KBM-7 (cell line): ENCODE measurements at regions not wholly inside any gene's neighbourhood (a gene's known extent, or its start where the extent isn't known, plus 50 kb on each side); places are given as distances from the start of the nearest gene placed in this dataset.
"Not testable (repeated sequence)": the region's sequence is repeated elsewhere in the genome, so short reads cannot be mapped to it uniquely, and the experiment has no call there.

Experiments
- DNase-seq: peaks from one replicate; pipeline ENCODE4 v3.0.0-alpha.2; 2015
- in situ Hi-C: fragments of 300-500 bp; cut with MboI; formaldehyde crosslinking; loops from 2 replicates; pipeline ENCODE4 v1.14.3; 2020; ENCODE audit warnings: low sequenced_read_pairs, low pct_unique_long_range_greater_than_20kb, mixed read lengths

DNA sequence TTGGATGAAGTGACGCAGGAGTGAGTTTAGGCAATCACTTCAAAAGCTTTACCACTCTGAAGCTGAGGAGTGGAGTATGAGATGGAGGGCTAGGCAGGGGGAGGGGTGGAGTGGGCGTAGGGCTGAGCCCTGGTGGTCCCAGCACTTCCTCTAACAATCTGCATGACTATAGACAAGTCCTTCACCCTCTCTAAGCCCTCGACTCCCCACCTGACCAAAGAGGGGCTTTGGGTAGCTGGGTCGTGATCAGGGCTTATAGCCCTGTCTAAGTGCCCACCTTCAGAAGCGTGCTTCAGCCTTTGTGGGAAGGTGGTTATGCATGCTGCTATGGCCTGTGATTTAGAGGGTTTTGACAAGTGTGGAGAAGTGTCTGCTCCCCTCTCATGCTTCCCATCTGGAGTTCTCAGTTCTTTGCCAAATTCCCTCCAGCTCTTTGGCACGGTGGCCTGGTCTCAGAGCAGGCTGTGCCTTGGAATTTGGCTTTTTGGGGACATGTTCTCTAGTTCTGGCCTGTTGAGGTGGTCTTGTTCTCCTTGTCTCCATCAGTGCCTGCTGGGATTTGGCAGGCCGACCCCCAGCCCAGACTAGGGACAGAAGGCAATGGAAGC is 53.0 kb downstream of the ACTBL2 start:
- DNase-seq = no peak
- in situ Hi-C loops = no loop called here

DNA sequence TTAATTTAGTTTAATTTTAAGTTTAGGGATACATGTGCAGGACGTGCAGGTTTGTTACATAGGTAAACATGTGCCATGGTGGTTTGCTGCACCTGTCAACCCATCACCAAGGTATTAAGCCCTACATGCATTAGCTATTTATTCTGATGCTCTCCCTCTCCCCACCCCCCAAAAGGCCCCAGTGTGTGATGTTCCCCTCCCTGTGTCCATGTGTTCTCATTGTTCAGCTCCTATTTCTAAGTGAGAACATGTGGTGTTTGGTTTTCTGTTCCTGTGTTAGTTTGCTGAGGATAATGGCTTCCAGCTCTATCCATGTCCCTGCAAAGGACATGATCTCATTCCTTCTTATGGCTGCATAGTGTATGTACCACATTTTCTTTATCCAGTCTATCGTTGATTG is 53.6 kb downstream of the ACTBL2 start:
- in situ Hi-C loops = not testable (repeated sequence)

DNA sequence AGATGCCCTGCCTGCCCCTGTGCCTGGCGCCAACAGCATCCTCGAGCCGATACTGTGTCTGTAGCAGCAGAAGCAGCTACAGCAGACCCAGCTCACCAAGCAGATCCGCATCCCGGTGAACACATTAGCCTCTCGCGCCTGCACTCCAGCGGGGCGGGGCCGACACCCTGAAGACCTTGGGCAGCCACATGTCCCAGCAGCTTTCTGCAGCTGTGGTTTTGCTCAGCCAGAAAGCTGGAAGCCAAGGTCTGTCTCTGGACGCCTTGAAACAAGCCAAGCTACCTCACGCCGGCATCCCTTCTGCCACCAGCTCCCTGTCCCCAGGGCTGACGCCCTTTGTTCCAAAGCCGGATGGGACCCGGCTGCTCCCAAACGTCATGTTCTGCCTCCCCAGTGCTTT is 59.6 kb downstream of the ACTBL2 start:
- no peak for DNase-seq
- in situ Hi-C loops = no loop called here

More for the DNA sequence above, 53.6 kb downstream of the ACTBL2 start:
- not testable (repeated sequence) for DNase-seq

DNA sequence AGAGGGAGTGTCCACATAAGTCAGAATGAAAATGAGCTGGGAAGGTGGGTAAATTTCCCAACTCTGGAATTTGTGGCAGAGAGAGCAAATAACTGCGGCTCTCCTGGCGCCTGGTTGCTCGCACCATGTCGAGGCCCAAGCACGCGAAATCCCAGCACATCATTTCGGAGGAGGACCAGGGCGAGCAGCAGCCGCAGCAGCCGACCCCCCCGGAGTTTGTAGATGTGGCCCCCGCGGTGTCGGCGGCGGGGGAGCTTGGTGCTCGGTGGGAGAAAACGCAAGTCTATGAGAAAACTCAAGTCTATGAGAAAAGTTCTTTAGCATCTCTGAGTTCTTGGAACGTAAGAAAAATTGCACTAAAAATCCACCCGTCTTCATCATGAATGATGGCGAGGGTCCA is 60.3 kb downstream of the ACTBL2 start:
- no peak for DNase-seq
- in situ Hi-C loops = no loop called here

DNA sequence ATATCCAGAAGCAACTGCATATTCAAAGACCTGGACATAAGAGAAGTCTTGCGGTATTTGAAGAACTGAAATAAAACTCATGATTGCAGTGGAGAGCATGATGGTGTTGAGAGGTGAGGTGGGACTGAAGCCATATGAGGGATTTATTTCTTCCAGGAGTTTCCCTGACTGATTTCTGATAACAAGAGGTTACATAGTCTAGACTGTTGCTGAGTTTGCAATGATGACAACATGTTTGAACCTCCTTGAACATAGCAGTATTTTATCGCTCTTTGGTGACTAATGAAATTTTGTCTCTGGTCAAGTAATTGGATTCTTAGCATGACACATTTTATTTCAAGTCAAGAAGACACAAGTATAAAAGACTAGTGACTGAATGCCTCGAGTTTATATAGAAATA is 61.8 kb downstream of the ACTBL2 start:
- DNase-seq = no peak
- in situ Hi-C loops = no loop called here

DNA sequence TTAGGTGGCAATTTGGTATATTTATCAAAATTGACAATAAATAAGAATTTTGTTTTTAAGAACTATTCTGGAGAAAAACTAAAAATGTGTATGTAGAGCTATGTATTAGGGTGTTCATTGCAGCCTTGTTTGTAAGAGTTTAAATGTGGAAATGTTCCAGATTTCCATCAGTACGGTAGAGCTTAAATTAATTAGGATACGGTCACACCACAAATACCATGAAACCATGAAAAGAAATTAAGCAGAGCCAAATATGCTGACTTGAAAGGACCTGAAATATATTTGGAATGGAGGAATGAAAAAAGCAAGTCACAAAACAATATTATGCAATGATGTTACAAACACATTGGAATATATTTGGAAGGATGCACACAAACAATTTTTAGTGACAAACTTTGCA is 64.6 kb downstream of the ACTBL2 start:
- in situ Hi-C loops = no loop called here
- no peak for DNase-seq

DNA sequence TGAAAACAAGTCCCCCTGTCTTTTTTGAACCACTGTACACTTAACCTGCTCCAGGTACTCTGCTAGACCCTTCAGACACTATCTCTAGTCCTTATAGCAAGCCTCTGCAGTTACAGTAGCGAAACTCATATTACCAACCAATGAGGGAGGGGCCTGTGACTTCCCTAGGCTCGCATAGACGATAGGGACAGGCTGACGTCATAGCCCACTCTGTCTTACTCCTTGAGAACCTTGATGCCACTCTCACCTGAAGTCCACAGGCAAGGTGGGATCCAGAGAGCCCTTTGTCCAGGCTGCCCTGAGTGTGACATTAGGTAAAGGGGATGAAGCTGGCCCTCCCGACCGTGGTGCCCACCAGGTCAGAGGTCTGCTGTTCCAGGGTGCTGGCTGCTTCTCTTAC is 65.3 kb downstream of the ACTBL2 start:
- in situ Hi-C loops = no loop called here

DNA sequence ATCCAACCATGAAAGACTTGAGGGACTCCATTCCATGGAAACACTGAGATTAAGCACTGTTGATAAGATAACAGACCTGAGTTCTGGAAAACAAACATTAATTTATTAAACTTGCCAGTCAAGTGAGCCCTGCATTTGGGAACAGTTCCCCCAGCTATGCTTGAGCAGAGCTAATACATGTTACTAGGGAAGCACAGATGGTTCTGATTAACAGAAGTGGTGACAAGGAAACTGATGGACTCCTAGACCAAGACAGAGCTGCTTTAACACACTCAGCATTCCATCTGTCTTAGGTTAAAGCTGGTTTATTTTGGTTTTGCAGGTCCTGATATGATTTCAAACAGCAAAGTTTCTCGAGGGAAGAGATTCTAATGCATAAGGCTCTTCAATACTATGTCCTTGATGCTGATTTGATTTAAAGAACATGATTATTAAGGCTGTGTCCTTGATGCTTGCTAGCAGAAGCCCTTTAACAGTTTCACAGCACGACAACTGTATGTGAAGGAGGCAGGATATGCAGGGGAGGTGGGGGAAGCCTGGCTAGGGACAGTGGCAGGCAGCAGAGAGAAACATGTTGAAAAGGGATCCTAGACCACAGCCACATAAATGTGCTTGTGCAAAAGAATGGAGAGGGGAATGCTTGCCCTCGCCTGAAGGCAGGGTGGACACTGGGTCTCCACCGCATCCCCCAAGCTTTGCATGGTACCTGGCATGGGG is 66.2 kb downstream of the ACTBL2 start:
- no peak for DNase-seq
- in situ Hi-C loops = no loop called here

More for the DNA sequence above, 65.3 kb downstream of the ACTBL2 start:
- no peak for DNase-seq

DNA sequence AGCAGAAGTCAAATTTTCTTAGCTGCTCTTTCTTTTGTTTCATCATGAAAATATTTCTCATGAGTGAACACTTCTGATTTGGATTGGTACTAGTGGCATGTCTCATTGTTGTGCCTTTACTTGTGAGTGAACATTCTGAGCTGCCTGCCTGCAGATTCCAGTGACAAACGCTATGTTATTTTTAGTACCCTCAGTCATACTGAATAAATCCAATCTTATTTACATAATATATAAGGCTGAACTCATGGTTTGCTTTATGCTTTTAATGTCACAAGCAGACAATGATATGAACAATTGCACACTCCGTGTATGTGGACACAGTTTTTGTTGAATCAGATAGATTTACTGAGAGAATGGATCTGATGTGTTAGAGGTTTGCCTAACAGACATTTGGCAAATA is 67.8 kb downstream of the ACTBL2 start:
- DNase-seq = no peak
- in situ Hi-C loops = no loop called here

DNA sequence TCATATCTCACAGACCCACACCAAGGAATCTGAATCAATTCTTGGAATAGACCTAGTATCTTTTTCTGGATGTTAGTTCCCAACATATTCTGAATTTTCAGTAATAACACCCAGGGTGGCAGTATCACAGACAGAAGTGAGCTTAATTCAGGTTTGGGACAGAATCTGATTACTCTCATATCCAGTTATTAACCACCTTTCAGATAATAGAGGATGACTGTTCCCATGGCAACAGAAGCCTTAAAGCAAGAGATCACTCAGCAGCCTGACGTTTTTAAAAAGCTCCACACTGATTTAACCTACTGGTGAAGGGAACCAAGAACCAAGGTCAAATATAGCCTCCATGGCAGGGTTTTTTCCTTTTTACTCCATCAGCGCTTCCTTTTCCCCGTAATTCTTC is 68.4 kb downstream of the ACTBL2 start:
- in situ Hi-C loops = no loop called here
- DNase-seq = no peak

DNA sequence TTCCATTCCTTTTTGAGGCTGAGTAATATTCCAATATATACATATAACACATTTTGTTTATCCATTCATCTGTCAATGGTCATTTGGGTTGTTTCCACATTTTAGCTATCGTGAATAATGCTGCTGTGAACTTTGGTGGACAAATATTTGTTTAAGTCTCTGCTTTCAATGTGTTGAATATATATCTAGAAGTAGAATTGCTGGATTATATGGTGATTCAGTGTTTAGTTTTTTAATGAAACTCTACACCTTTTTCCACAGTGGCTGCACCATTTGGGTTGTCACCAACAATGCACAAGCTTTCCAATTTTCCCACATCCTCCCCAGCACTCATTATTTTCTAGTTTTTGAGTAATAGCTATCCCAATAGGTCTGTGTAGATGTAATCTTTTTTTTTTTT is 69.5 kb downstream of the ACTBL2 start:
- no peak for DNase-seq
- in situ Hi-C loops = no loop called here

DNA sequence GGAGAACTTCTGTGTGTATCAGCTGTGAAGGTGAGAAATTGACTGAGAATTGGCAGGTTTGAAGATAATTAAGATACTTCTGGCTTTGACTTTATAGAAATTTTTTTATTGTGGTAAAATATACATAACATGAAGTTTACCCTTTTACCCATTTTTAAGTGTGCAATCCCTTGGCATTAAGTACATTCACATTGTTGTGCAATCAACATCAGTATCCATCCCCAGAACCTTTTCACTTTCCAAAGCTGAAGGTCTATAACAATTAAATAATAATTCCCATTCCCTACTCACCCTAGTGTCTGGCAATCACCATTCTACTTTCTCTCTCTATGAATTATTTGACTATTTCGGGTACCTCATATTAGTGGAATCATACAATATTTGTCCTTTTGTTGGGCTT is 69.9 kb downstream of the ACTBL2 start:
- DNase-seq = no peak
- in situ Hi-C loops = no loop called here

DNA sequence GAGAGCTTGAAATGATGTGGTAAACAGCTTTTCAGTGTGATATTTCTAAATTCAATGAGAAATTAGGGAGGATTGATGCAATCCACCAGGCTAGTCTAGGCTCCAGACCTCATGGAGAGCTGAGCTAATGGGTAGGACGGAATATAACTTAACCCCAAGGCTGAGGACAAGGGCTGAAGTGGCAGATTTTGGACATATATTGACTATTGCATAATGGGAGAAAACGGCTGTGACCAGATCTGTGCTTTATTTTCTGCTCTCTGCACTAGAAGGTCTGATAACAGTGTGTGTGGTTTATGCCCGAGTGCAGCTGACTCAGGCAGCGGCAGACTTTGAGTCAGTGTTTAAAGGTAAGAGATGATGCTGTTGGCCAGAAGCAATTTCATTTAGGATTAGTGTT is 70.6 kb downstream of the ACTBL2 start:
- DNase-seq = no peak
- in situ Hi-C loops = no loop called here

DNA sequence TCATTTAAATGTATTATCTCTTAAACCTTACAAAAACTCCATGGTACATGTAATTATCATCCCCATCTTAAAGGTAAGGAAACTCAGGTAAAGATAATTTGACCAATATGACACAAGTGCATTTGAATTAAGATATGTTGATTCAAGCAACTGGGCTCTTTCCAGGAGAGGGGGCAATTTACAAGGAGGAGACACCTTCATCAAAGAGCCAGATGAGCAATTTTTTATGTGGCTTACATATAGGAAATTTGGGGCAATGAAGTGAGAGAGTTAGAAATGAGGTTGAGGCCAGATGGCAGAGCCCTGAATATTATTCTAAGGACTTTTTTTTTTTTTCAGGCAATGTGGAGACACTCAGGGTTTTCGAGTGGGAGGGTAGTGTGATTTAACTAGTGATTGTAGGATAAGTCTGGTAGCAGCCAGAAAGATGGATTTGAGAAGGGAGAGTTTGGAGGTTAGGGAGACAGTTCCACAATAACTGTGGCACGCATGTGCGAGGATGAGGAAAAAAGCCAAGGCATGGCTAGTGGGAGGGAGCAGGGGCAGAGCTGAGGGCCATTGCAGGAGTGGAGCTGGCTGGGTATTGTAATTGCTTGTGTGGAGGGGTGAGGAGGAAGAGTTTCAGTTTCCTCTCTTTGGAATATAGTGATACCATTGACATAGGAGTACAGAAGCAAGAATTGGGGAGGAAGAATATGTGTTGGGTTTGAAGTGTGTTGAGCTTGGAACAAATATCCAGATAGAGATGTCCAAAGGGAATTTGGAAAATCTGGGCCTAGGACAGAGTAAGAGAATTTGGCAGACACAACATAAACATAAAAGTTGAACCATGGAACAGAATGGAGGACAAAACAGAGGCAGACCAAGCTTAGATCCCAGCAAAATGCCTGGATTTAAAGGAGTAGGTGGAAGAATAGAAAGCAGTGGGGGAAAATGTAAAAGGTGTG is 72.0 kb downstream of the ACTBL2 start:
- DNase-seq = no peak
- in situ Hi-C loops = no loop called here

DNA sequence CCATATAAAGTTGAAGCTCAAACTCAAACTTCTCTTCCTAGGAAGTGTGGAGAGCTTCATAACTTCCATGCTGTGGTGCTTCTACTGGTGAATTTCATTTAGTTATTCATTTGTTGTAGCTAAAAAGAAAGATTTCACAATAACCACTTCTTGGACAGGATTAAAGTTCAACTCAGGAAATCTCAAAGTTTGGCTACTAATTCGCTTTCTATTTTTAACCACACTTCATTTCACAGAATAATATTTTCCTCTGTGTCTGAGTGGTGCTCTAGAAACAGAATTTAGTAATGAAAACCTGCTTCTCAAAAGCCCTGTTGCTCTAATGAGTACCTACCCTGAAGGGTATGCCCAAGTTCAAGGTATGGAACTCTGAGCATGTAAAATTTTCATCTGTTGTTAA is 73.9 kb downstream of the ACTBL2 start:
- no peak for DNase-seq
- in situ Hi-C loops = no loop called here

DNA sequence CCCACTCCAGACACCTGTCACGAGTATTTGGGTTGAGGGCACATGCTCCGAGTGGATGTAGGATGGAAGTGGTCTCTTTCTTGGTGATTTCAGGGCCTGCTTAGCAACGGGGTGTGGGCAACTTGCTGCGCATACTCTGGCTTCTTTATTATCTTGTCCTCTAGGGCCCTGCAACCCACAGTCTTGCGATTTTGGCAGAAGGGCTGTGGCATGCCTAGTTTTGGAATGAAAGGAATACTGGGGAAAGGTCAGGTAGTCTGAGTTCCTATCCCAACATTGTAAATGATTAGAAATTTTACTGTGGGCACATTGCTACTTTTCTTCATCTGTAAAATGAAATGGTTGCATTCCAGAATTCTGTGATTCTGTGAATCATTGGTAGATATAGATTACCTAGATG is 74.3 kb downstream of the ACTBL2 start:
- DNase-seq = no peak
- in situ Hi-C loops = no loop called here

DNA sequence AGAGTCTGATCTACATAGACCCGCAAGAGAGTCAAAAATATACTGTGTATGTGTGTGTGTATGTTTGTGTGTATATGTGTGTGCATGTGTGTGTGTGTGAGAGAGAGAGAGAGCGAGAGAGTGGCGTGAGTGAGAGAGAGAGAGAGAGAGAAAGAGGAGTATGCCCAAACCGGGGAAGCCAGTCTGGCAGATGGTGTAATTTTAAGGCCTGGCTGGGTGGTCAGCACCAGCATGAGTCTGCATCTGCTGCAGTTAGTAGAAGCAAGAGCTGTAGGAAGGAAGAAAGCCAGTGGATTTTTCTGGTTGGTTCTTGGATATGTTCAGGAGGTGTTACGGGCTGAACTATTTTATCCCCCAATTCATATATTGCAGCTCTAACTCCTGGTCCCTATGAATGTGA is 75.2 kb downstream of the ACTBL2 start:
- DNase-seq = no peak
- in situ Hi-C loops = no loop called here

DNA sequence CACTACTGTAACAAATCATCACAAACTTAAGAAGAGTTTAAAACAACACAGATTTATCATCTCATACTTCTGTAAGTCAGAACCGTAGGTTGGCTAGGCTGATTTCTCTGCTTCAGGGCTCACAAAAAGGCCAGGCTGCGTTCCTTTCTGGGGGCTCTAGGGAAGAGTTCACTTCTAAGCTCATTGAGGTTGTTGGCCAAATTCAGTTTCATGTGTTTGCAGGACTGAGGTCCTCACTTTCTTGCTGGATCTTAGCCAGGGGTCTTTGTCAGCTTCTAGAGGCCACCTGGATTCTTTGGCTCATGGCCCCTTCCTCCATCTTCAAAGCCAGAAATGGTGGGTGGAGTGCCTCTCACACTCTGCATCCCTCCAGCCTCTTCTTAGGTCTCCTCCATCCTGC is 76.0 kb downstream of the ACTBL2 start:
- in situ Hi-C loops = no loop called here
- DNase-seq = no peak

DNA sequence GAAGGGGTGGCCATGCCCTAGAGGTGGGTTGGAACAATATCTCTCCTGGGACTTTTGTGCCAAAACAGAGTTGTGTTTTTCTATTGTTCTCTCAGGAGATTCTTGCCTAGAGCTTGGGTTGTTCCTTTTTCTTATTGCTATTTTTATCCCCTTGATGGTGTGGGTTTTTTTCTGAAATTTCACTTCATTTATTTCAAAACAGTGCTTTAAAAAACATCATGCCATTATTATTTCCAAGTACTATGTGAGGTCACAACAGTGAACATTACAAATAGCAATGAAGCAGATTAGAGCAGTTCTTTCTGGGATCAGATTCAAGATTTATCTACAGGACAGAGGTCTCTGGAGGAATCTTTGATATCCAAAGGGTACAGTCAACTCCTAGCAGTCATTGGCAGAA is 76.6 kb downstream of the ACTBL2 start:
- in situ Hi-C loops = no loop called here
- no peak for DNase-seq

DNA sequence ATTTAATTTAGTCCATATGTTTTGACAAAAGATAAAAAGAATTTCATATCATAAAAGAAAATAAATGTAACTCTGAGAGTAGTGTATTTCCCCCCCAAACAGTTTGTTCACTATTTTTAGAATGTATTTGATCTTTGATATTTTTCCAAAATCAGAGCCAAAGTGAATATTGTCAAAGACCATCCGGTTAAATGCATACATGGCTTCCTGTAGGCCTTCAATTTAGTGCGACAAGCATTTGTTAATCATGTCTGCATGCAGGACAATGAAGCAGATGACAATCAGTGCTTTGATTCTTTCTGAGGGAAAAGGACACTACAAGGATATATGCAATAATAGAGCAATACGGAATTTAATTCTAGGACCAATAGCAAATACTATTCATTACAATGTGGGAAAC is 79.8 kb downstream of the ACTBL2 start:
- DNase-seq = no peak
- in situ Hi-C loops = no loop called here
